Effector CD4-positive, alpha-beta T cell (primary cell): ENCODE measurements at regions not wholly inside any gene's neighbourhood (a gene's known extent, or its start where the extent isn't known, plus 50 kb on each side); places are given as distances from the start of the nearest gene placed in this dataset.

Experiments used
- DNase-seq: peaks from one replicate; pipeline ENCODE4 v3.0.0-alpha.2; 2020

DNA sequence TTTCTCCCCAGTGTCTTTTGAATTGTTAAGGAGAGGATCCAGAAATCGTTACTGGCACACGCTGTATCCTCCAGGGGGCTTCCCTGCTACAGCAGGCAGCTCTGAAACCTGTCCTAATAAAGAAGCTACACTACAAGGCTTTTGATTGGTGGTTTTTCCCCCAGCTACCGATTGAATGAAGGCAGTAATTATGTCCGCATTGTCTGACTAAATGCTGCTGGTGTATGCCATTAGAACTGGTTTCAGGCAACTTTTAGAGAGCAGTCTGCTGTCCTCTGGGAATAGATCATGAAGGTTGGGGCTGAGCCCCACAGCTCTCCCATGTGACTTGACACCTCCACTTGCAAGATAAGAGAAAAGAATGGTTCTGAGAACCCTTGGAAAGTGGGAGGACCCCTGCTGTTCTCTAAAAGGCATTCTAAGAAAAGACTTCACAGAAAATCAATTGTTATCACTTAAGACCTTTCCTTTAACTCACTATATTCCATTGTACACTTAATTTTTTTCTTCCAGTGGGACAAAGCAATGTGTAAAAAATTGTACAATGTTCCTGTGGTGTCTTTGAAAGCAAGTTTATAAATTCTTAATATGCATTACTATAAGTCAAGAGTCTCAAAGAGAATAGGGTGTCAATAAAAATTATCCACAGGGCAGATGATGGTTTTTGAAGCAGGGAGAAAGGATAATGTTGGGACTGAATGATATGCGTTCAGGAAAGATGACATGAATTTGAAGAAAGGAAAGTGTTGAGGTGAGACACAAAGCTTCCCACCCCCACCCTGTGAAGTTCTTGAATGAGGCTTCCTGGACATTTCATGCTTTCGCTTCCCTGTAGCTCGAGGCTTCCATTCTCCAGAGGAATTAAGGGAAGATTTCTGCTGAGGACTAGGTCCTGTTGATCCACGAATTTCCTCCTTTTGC lies 53.0 kb upstream of the DAZL start:
- no peak for DNase-seq

DNA sequence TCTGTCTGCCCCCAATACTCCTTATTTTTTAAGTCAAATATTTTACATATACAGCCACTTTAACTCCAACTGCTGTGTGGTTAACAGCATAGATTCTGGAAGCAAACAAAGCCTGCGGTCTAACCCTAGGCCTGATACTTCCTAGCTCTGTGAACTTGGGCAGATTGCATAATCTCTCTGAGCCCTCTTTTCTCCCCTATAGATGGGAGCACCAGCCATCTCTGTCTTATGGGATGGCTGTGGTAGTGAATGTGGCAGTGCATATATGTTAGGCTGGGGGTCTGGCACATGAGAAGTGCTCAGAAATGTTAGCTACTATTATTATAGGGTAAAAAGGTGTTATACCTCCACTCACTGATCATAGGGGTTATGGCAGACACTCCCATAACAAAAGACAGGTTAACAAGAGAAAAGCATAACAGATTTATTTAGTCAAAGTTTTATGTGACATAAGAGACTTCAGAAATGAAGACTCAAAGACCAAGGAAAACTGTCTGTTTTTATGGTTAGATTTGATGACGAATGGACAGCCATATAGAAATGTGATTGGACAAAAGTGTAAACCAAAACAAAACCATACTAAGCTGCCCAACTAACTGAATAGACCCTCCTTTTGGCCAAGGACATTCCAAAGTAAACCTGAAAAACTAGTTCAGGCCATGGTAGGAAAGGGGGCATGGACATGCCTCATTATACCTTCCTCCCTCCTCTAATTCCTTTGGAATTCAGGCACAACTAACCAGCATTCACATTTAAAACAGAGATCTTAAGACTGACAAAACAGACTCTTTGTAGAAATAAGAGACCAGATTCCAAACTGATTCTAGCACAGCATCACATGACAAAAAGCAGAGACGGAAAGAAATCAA lies 53.9 kb upstream of the DAZL start:
- no peak for DNase-seq

DNA sequence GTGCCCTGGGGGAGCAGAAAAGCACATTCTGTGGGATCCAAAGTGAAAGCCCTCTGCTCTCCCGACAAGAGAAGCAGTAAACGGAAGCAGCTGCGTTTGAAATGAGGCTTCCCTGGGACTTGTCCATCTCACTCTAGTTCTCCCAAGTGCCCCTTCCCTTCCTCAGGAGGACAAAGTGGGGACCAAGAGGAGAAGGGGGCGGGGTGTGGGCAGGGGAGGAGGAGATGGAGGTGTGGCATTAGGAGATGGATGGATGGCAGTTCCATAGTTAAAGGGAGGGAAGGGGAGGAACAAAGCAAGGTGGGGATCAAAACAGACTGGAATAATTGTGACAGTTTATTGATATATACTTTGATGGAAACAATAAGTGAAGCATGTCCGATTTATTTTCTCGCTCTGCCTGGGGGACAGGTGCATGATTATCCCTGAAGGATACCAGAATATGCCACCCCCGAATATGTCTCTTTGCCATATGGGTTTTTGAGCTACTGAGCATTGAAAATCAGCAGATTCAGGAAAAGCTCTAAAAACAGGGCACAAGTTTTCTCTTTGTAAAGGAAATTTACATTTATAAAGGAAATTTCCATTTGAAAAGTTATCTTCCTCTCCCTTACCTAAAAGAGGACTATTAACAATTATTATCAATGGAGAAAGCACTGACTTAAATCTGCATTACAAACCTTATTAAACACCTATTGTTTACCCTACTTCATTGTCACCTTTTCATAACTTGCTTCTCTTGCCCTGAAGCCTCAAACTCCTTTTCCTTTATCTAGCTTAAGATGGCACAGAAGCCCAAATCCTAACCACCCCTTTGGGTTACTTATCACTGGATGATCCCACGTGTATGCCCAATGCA lies 58.9 kb upstream of the DAZL start:
- DNase-seq, result no peak

DNA sequence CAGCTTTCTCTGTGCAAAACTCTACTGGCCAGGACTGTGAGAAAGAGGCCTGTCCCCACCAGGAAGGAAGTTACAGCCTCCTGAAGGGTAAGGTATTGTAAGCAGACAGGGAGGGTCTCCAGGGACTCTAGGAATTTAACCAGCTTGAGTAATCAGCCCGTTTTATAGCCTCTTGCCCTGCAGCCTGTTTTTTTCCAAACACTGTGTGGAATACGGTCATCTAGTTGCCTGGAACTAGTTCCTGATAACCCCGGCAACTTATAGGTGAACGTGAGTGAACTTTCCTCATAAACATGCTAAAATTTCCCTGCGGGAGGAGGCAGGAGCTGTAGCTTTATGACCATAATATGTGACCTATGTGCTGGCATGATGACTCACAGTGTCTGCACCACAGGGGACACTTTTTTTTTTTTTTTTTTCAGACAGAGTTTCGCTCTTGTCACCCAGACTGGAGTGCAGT lies 60.1 kb upstream of the DAZL start:
- DNase-seq, result no peak

DNA sequence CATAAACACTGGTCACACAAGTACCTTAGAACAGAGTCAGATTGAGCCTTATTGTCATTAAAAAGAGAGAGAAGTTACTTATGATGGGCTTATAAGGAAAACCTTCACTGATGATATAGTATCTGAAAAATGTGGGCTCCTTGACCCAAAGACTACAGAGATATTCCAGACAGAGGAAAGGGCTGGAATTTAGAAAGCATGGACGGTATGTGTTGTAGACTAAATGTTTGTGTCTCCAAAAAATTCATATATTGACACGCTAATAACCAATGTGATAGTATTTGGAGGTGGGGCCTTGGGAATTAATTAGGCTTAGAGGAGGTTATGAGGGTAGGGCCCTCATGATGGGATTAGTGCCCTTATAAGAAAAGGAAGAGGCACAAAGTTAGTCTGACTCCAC lies 61.0 kb upstream of the DAZL start:
- no peak for DNase-seq

DNA sequence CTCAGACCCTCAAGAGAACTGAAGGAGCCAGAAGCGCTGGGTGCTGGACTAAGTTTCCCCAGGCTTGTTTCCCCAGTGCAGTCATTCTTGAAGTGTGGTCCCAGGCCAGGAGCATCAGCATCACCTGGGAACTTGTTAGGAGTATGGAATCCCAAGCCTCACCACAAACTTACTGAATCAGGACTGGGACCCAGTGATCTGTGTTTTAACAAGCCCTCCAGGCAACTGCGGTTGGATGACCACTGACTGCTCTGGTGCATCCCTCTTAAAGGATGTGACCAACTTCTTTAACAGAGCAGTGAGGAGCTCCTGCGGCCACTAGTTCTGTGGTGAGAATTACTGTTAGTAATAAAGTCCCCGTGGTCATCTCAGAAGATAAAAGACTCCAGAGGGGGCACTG lies 62.4 kb upstream of the DAZL start:
- no peak for DNase-seq

DNA sequence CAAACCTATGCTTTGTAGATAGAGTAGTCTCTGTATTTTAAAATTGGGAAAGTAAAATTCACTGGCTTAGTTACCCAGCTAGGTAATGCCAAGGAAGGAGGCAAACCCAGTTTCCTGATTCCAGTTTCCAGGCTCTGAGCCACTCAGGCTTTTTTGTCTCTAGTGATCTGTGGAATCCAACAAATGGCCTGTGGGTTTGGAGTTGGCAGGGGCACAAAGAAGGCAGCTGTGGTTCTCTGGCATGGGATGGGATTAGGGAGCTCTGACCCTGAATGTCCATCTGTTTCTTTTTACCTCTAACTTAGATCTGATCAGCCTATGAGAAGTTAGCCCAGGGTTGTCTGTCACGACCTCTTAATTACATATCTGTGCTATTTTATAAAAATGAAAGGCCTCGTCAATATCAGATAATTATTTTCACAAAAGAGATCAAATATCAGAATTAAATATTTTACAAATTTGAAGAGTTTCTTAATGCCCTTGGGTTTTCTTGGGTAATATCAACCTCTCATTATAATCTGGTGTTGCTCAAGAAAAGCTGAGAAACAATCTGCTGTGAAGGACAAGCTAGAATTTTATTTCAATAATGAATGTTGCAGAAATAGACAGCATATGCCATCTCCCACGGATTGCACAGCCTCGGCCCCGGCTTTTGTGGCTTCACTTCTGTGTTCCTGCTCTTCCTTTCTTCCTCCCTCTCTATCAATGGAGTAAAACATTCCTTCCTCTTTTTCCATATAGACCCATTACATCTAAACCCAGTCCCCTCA lies 63.7 kb upstream of the DAZL start:
- DNase-seq, result no peak

DNA sequence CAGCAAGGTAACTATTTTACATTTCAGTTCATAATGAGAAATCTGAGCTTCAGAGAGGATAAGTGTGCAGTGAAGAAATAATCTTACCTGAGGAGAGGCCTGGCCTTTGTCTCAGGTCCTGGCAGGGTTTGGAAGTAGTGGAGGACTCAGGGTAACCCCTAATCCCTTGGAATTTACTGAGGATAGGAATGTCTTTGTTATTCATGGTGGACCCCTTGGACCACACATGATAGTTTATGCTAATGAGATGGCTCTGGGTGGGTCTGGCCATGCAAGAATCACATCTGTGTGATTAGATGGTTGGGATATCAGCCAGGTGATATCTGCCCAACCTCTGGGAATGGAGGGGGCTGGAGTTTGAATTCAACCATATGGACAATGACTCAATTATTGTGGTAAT lies 65.0 kb upstream of the DAZL start:
- DNase-seq, result no peak

DNA sequence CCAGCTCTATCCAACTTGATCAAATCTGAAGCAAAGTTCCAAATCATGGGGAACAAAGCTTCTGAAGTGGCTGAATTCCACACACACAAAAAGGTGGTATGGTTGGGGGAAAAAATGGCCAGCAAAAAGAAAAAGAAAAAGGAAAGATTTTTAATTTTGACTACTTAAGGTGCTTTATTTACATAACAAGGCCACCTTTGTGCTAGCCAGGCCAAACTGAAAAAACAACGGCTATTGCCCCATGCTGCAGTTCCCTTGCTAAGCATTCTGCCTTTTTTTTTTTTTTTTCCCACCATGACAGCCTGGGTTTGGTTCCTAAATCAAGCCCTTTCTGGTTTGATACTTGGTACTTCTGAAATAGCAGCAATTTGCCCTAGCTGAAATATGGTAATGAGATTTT lies 66.5 kb upstream of the DAZL start:
- DNase-seq, result no peak

DNA sequence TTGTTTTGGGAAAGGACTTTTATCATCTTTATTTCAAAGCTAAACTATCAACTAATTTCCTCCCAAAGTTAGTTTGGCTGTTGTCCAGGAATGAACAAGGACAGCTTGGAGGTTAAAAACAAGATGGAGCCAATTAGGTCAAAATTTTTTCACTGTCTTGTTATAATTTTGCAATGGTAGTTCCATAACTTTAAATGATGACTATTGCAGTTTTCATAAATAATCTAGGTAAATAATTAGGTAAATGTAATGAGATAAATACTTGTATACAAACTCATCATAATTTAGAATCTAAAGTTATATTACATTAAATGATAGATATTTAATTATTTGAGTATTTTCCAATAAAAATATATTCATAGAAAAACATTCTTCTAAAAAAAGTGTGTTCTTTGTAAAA lies 68.3 kb upstream of the DAZL start:
- no peak for DNase-seq

DNA sequence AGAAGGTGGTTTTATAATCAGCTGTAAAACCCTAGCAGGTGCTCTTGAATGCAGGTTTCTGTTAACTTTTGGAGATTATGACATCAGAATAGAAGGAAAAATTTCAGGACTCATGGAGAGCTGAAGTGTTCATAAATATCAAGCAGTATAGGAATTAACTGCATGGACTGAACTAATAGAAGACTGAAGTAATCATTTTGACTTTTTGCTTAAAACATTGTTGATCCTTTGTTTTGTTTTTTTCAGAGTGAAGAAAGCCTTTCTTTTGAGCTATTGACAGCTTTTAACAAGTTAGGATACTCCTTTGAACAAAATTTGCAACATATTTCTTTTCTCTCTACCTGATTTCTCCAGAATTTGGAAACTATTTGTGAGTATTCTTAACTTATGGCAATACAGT lies 70.6 kb upstream of the DAZL start:
- DNase-seq, result no peak

DNA sequence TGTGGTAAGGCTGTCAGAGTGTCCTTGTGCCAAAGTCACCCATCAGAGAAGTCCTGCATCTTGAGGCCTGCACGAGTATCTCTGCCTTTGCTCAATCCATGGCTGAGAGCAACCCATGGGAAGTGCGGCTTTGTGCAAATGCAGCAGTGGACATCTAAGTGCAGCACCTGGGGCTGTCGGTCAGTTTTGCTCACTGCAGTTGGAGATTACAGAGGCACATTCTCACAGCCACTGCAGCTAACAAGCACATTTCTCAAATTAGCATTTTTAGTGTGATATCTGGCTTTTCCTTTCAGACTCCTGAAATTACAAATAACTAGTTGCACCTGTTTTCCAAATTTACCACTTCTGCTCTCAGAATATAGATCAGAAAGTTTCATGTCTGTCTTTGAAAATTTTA lies 81.5 kb upstream of the DAZL start:
- DNase-seq, result no peak

DNA sequence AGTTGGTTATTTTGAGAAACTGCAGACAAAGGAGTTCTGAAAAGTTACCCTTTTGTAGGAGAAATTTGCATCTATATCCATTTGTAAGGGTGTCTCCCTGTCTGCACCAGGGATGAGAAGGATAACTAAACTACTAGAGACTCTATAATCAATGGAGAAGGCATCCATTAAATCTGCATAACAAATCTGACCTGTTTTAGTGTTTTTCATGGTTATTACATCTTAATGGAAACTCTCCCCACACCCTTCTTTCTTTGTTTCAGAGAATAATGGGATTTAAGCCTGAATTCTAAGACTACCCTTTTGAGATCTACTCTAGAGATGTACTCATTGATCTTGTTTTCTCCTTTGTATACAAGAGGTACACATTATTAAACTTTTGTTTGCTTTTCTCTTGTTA lies 82.0 kb upstream of the DAZL start:
- no peak for DNase-seq

DNA sequence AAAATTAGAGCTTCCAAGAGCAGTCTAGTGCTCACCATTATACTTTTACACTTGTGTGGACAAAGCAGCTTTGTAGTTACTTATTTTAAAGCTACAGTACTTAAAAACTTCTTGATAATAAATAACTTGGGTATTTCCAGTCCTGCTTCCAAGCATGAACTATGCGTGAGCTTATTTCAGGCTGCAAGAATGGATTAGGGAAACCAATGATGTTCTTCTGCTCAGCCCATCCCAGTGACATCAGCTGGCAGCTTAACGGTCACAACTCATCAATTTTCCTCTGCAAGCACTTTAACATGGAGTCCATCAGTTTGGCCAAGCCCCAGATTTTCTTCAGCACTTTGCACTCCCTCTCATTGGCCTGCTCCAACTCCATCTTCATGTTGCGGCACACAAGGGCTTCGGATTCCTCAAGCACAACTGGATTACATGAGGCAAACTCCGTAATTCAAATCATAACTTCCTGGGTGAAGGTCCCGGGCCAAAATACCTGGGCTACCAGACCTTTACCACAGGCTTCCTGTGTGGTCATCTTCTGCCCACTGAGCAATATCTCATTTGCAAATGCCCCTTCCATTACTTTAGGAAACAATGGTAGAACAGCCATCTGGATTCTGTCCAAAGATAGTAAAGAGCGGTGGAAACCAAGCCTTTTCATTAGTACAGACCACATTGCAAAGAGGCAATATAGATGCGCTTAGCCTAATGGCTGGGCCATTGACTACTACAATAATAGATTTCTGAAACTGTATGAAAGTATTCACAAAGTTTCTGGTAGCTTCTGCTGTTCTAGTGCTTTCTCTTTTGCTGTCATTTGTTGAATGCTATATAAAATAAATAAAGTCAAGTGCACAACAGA lies 87.5 kb upstream of the DAZL start:
- DNase-seq, result no peak

DNA sequence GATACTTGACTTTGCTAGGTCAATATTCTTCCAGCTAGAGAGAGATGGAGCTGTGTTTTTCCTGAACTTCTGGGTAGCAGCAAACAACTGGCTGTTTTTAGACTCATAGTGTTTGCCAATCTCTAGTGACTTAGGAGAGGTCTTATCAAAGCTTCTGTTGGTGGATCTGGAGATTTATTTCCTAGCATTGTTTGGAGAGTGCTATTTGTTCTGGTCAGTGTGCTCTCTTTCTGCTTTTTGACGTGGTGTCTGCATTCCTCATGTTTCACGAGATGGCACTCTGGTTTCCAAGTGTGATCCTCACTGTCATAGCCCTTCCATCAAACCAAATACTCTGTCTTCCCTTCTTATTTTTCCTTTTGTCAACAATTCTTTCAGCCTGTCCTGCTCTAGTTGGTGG lies 88.6 kb upstream of the DAZL start:
- no peak for DNase-seq

DNA sequence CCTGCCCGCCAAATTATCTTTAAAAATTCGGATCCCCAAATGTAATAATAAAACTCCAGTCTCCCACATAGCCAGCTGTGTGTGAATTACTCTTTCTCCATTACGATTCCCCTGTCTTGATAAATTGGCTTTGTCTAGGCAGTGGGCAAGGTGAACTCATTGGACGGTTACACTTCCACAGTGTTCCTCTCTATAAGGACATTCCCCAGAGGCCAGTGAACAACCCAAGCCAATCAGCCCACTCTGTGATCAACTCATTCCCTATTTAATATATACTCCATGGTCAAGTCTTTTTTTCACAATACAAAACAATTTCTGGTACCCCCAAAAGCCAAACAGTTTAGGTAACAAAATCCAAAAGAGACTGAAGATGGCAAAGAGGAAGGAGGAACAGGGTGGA lies 90.5 kb upstream of the DAZL start:
- no peak for DNase-seq

DNA sequence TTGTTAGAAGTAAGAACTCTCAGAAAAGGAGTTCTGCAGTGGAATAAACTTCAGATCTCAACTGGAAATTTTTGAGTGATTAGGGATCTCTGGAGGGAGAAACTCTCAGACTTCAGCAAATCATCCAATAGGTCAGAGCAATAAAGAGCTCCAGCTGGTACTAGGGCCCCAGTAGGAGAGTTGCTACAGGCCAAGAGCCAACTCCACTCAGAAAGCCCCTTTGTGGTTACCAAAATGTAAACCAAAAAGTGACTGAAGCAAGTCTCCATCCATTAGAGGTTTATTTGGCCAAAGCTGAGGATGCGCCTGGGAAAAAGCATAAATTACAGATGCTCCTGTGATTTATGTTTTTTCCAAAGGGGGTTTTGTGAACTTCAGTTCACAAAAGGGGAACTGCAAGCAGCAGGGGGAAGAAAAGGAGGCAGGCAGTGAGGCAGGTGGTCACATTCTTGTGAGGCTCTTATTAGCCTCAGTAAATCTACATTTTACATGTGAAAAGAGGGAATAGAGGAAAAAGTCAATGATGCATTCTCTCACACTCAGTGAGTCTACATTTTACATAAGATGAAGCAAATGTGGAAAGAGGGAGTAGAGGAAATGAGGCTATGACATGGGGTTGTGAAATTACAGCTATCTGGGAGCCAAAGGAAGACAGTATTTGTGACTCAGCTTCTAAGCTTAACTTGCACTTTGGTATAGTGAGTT lies 92.4 kb upstream of the DAZL start:
- no peak for DNase-seq

DNA sequence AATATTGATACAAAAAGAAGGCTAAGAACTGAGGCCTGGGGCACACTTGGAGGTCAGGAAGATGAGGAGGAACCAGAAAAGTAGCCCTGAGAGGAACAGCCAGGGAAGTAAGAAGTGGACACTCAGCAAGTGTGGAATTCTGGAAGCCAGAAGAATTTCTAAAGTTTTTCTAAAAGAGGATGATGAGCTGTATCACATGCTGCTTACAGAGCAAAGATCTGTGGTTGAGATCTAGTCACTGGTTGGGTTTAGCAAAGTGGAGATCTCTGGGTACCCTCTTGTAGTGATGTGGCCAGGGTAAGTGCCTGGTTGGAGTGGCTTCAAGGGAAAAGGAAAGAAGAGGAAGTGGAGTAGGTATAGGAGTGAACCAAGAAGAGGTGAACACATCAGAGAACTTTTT lies 95.4 kb upstream of the DAZL start:
- no peak for DNase-seq

DNA sequence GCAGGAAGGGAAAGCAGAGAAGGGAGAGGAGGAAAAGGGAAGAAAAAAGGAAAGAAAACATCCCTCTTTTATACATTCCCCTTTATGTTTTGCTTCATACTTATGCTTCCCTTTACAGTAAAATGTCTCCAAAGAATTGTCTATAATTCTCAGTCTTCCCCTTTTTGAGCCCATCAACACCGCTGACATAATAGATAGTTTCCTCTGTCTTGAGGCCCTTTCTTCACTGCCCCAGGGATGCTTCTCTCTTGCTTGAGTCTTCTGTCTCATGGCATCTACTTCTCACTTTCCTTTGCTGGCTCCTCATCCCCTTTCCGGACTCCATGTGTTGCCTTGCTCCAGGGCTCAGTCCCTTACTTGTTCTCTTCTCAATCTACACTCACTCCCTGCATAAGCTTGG lies 99.7 kb upstream of the DAZL start:
- no peak for DNase-seq

DNA sequence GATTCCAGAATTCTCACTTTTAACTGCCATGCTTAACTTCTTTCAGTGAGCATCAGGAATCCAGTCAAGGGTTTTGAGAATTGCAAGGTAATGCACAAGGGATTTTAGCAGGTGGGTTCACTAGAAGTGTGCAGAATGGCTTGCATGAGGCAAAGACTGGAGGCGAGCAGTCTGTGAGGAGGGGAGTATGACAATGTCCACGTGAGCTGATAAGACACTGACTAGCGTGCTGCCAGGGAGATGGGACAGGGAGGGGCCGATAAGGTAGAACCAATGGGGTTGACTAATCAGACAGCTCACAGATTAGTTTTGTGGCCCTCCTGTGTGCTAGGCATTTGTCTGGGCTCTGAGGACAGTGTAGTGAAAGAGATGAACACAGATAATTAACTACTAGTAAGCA lies 102.0 kb upstream of the DAZL start:
- DNase-seq, result no peak

DNA sequence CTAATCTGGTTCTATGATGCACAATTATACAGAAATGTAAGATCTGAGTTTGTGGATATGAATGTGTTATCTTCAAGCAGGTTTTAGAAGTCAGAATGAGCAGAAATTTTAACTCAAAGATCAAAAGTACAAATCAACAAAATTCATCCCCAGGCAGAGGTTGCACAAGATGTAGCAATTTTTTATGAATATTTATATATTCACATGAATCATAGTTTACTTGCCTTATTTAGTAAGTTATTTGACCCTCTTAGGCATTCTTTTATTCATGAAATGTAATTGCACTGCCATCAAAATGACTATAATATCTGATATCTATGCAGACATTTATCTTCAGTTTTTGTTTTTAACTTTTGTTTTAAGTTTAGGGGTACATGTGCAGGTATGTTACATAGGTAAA lies 103.1 kb upstream of the DAZL start:
- no peak for DNase-seq
